ENCODE measurements at regions not wholly inside any gene's neighbourhood (a gene's known extent, or its start where the extent isn't known, plus 50 kb on each side); places are given as distances from the start of the nearest gene placed in this dataset.
"Not testable (repeated sequence)": the region's sequence is repeated elsewhere in the genome, so short reads cannot be mapped to it uniquely, and the experiment has no call there.

GRCh38 chr10:2201534-2202099 is 464.3 kb upstream of the ADARB2 start:
- TF ChIP-seq, protein P1, sequence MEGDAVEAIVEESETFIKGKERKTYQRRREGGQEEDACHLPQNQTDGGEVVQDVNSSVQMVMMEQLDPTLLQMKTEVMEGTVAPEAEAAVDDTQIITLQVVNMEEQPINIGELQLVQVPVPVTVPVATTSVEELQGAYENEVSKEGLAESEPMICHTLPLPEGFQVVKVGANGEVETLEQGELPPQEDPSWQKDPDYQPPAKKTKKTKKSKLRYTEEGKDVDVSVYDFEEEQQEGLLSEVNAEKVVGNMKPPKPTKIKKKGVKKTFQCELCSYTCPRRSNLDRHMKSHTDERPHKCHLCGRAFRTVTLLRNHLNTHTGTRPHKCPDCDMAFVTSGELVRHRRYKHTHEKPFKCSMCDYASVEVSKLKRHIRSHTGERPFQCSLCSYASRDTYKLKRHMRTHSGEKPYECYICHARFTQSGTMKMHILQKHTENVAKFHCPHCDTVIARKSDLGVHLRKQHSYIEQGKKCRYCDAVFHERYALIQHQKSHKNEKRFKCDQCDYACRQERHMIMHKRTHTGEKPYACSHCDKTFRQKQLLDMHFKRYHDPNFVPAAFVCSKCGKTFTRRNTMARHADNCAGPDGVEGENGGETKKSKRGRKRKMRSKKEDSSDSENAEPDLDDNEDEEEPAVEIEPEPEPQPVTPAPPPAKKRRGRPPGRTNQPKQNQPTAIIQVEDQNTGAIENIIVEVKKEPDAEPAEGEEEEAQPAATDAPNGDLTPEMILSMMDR (IDR thresholded peaks at IDR 0.05; ENCODE audit: insufficient read depth, low read length) = no peak
- no peak for DNase-seq (ENCODE audit: low read depth)
- H3K4me3 ChIP-seq (ENCODE audit: low read depth, low read length) = no peak overlapping the region

GRCh38 chr10:2197663-2198062 is 460.3 kb upstream of the ADARB2 start:
- TF ChIP-seq, protein P1 (IDR thresholded peaks at IDR 0.05; ENCODE audit: insufficient read depth, low read length) = no peak
- no peak overlapping the region for H3K4me3 ChIP-seq (ENCODE audit: low read depth, low read length)
- no peak for DNase-seq (ENCODE audit: low read depth)

- DNase-seq (ENCODE audit: low read depth) = no peak
- H3K4me3 ChIP-seq (ENCODE audit: low read depth, low read length) = no peak overlapping the region
- TF ChIP-seq, protein P1 (IDR thresholded peaks at IDR 0.05; ENCODE audit: insufficient read depth, low read length) = no peak
Observed at GRCh38 chr10:2196272-2196671, 458.9 kb upstream of the ADARB2 start.

GRCh38 chr10:2189356-2189755 is 452.0 kb upstream of the ADARB2 start:
- not testable (repeated sequence) for DNase-seq (ENCODE audit: low read depth)

DNA sequence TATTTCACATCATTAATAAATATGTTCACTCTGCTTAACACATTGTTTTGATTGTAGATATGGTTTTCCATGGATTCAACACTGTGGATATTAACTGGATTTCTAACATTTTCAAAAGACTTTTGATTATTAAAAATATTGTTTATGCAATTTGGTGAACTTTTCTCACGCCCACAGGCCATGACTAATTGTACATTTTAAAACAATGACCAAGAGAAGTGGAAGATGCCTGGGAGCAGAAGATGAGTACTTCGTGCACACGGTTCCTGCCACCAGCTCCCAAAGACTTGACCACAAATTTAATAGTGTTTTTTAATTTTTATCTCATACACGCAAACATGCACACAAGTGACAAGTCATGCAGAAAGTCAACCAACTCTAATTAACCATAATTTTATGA is 451.0 kb upstream of the ADARB2 start:
- no peak for DNase-seq (ENCODE audit: low read depth)
- TF ChIP-seq, protein P1 (IDR thresholded peaks at IDR 0.05; ENCODE audit: insufficient read depth, low read length) = no peak

More at GRCh38 chr10:2189356-2189755, 452.0 kb upstream of the ADARB2 start:
- H3K4me3 ChIP-seq (ENCODE audit: low read depth, low read length) = not testable (repeated sequence)

DNA sequence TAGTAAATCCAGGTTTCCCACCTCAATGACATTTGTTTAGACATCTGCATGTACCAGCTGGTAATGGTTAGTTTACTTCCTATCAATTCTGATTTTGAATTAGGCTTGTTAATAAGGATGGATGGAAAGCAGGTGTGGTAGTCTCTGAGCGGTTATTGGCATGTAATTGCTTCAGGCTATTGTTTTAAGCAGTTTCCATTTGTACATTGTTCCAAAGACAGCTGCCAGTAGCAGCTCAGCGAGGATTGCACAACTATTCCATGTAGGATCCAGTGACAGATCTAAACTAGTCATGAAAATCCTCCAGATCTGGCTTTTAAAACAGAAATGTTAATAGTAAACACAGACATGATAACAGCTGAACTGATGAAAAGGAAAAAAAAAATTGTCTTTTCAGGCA is 436.0 kb upstream of the ADARB2 start:
- no peak overlapping the region for H3K4me3 ChIP-seq (ENCODE audit: low read depth, low read length)
- TF ChIP-seq, protein P1 (IDR thresholded peaks at IDR 0.05; ENCODE audit: insufficient read depth, low read length) = no peak
- DNase-seq (ENCODE audit: low read depth) = no peak

More for the DNA sequence above, 451.0 kb upstream of the ADARB2 start:
- no peak overlapping the region for H3K4me3 ChIP-seq (ENCODE audit: low read depth, low read length)

GRCh38 chr10:2165771-2166460 is 428.6 kb upstream of the ADARB2 start:
- no peak overlapping the region for H3K4me3 ChIP-seq (ENCODE audit: low read depth, low read length)
- TF ChIP-seq, protein P1 (IDR thresholded peaks at IDR 0.05; ENCODE audit: insufficient read depth, low read length) = no peak
- DNase-seq (ENCODE audit: low read depth) = no peak
